ENCODE measurements at regions not wholly inside any gene's neighbourhood (a gene's known extent, or its start where the extent isn't known, plus 50 kb on each side); places are given as distances from the start of the nearest gene placed in this dataset.
A peak's percentile ranks its signal among the peaks of the same experiment; 100 is the strongest.
"Not testable (repeated sequence)": the region's sequence is repeated elsewhere in the genome, so short reads cannot be mapped to it uniquely, and the experiment has no call there.

GRCh38 chr9:104991144-104991953 lies 63.4 kb upstream of the ABCA1 start:
- TF ChIP-seq CTCF (IDR thresholded peaks at IDR 0.05) = peak; percentile 25
- peak overlapping the region; percentile 77 to 81 for H3K4me3 ChIP-seq (ENCODE audit: low read depth in 1 of 2, low read length in 1 of 2)
- no peaks in the 10 kb centered on the region for H3K27me3 ChIP-seq
- H3K36me3 ChIP-seq = no peaks in the 10 kb centered on the region
- peaks cover 40 to 65% of the 10 kb centered on the region in 2 experiments for H3K4me1 ChIP-seq (ENCODE audit: control insufficient read depth in 1 of 2, insufficient read depth in 1 of 2, low read depth in 1 of 2, low read length in 1 of 2)
- no peaks in the 10 kb centered on the region for H3K9me3 ChIP-seq
- H3K27ac ChIP-seq = peak overlapping the region; percentile 97

- Histone ChIP-seq H3K4me3 (ENCODE audit: low read depth in 1 of 2, low read length in 1 of 2) (peak overlapping the region in 1 of 2 experiments; percentile 77), H3K4me1 (ENCODE audit: control insufficient read depth in 1 of 2, insufficient read depth in 1 of 2, low read depth in 1 of 2, low read length in 1 of 2) (peaks cover 40 to 62% of the 10 kb centered on the region in 2 experiments), H3K9me3 (no peaks in the 10 kb centered on the region), H3K27me3 (no peaks in the 10 kb centered on the region), H3K36me3 (no peaks in the 10 kb centered on the region), H3K27ac (peak overlapping the region; percentile 97)
- no peak for TF ChIP-seq CTCF (IDR thresholded peaks at IDR 0.05)
Measured at GRCh38 chr9:104992659-104993058, 64.7 kb upstream of the ABCA1 start.

GRCh38 chr9:104993291-104993963 lies 65.5 kb upstream of the ABCA1 start:
- Histone ChIP-seq H3K27ac (peak overlapping the region; percentile 97), H3K9me3 (no peaks in the 10 kb centered on the region), H3K4me1 (ENCODE audit: control insufficient read depth in 1 of 2, insufficient read depth in 1 of 2, low read depth in 1 of 2, low read length in 1 of 2) (peaks cover 40 to 56% of the 10 kb centered on the region in 2 experiments), H3K27me3 (no peaks in the 10 kb centered on the region), H3K36me3 (no peaks in the 10 kb centered on the region), H3K4me3 (ENCODE audit: low read depth in 1 of 2, low read length in 1 of 2) (no peak overlapping the region)
- TF ChIP-seq CTCF (IDR thresholded peaks at IDR 0.05) = no peak

- H3K27ac ChIP-seq = no peak overlapping the region
- peaks cover 15 to 18% of the 10 kb centered on the region in 2 experiments for H3K4me1 ChIP-seq (ENCODE audit: control insufficient read depth in 1 of 2, insufficient read depth in 1 of 2, low read depth in 1 of 2, low read length in 1 of 2)
- no peaks in the 10 kb centered on the region for H3K36me3 ChIP-seq
- no peak for TF ChIP-seq CTCF (IDR thresholded peaks at IDR 0.05)
- no peaks in the 10 kb centered on the region for H3K9me3 ChIP-seq
- H3K4me3 ChIP-seq (ENCODE audit: low read depth in 1 of 2, low read length in 1 of 2) = no peak overlapping the region
- no peaks in the 10 kb centered on the region for H3K27me3 ChIP-seq
Measured at GRCh38 chr9:104997536-104997935, 69.6 kb upstream of the ABCA1 start.

- Histone ChIP-seq H3K27me3 (no peaks in the 10 kb centered on the region), H3K4me3 (ENCODE audit: low read depth in 1 of 2, low read length in 1 of 2) (no peak overlapping the region), H3K27ac (no peak overlapping the region)
Measured at GRCh38 chr9:104999136-104999535, 71.2 kb upstream of the ABCA1 start.

GRCh38 chr9:105000529-105000928 lies 72.6 kb upstream of the ABCA1 start:
- H3K27me3 ChIP-seq; H3K9me3 ChIP-seq; H3K4me3 ChIP-seq (ENCODE audit: low read depth in 1 of 2, low read length in 1 of 2); H3K36me3 ChIP-seq; H3K27ac ChIP-seq: not testable (repeated sequence)
- peaks cover 19 to 32% of the 10 kb centered on the region in 2 experiments for H3K4me1 ChIP-seq (ENCODE audit: control insufficient read depth in 1 of 2, insufficient read depth in 1 of 2, low read depth in 1 of 2, low read length in 1 of 2)

More at GRCh38 chr9:104999136-104999535, 71.2 kb upstream of the ABCA1 start:
- H3K9me3 ChIP-seq = no peaks in the 10 kb centered on the region
- TF ChIP-seq CTCF (IDR thresholded peaks at IDR 0.05) = no peak
- H3K4me1 ChIP-seq (ENCODE audit: control insufficient read depth in 1 of 2, insufficient read depth in 1 of 2, low read depth in 1 of 2, low read length in 1 of 2) = peaks cover 15 to 18% of the 10 kb centered on the region in 2 experiments
- H3K36me3 ChIP-seq = no peaks in the 10 kb centered on the region
